ENCODE measurements at regions not wholly inside any gene's neighbourhood (a gene's known extent, or its start where the extent isn't known, plus 50 kb on each side); places are given as distances from the start of the nearest gene placed in this dataset.

- no peak for TF ChIP-seq CTCF (IDR thresholded peaks at IDR 0.05; ENCODE audit: insufficient read depth, low read length)
- no peak for TF ChIP-seq SPI1 (IDR thresholded peaks at IDR 0.05; ENCODE audit: borderline replicate concordance, low read depth)
- TF ChIP-seq REST (IDR thresholded peaks at IDR 0.05; ENCODE audit: insufficient replicate concordance, low read depth): no peak
Observed at GRCh38 chr11:131284041-131284440, 86.4 kb upstream of the NTM start.

Data from HL-60 (cell line).